Lower leg skin (tissue), 4 donors: ENCODE measurements at regions not wholly inside any gene's neighbourhood (a gene's known extent, or its start where the extent isn't known, plus 50 kb on each side); places are given as distances from the start of the nearest gene placed in this dataset.
A peak's percentile ranks its signal among the peaks of the same experiment; 100 is the strongest.

Experiments used
- DNase-seq, 2 donors: peaks; one replicate each; pipeline ENCODE4 v3.0.0-alpha.2; 2019; ENCODE audit warnings: low spot score in 2 of 2
- H3K4me3 ChIP-seq: fragments of 200-600 bp; sonication (generic); 2 replicates; pipeline ENCODE4 v1.5.1; 2017; ENCODE audit warnings: mild to moderate bottlenecking, low read depth; ENCODE audit not compliant: poor library complexity, severe bottlenecking
- CTCF ChIP-seq, 3 donors: fragments of 450-650 bp; IDR thresholded peaks; one replicate each; pipeline ENCODE4 v1.5.1; 2016; ENCODE audit warnings: antibody characterized with exemption in 3 of 3, mild to moderate bottlenecking in 3 of 3, moderate library complexity in 2 of 3
- POLR2A ChIP-seq, 2 donors: fragments of 450-650 bp; IDR thresholded peaks; one replicate each; pipeline ENCODE4 v1.6.1; 2016 to 2017; ENCODE audit warnings: antibody characterized with exemption in 2 of 2, mild to moderate bottlenecking in 1 of 2, moderate library complexity in 1 of 2
- WGBS, 2 donors: methylation state at CpG; one replicate each; pipeline ENCODE4 v1.1.5; 2018; 5-methylcytosine and 5-hydroxymethylcytosine counted together
- intact Hi-C: fragments of 100-400 bp; cut with DNase I; formaldehyde crosslinking; loops from one replicate; pipeline ENCODE4 v1.15.0; 2023; ENCODE audit warnings: low total_unique reads

GRCh38 chr15:31554261-31554660 lies 227.6 kb downstream of the KLF13 start:
- no peak overlapping the region for H3K4me3 ChIP-seq
- 26 to 40% methylated on average over 8 of the region's 8 CpGs for WGBS, 2 donors
- intact Hi-C loops: no loop called here
- DNase-seq: peak in 1 of 2 donors; percentile 41
- TF ChIP-seq POLR2A (IDR thresholded peaks at IDR 0.05): no peak
- no peak for TF ChIP-seq CTCF (IDR thresholded peaks at IDR 0.05)

- intact Hi-C loops: no loop called here
- WGBS, 2 donors: 94 to 98% methylated on average over 3 of the region's 3 CpGs
- H3K4me3 ChIP-seq: no peak overlapping the region
- TF ChIP-seq CTCF (IDR thresholded peaks at IDR 0.05) (no peak), POLR2A (IDR thresholded peaks at IDR 0.05) (no peak)
- no peak for DNase-seq
Measured at GRCh38 chr15:31555022-31555421, 228.4 kb downstream of the KLF13 start.

- H3K4me3 ChIP-seq: no peak overlapping the region
- DNase-seq: no peak
- intact Hi-C loops: no loop called here
- 89 to 91% methylated on average over 9 of the region's 9 CpGs for WGBS, 2 donors
- TF ChIP-seq POLR2A (IDR thresholded peaks at IDR 0.05) (no peak), CTCF (IDR thresholded peaks at IDR 0.05) (no peak)
Measured at GRCh38 chr15:31556494-31557150, 230.0 kb downstream of the KLF13 start.

- intact Hi-C loops: no loop called here
- 60 to 64% methylated on average over 7 of the region's 7 CpGs for WGBS, 2 donors
Measured at GRCh38 chr15:31557899-31558298, 231.3 kb downstream of the KLF13 start.

GRCh38 chr15:31558840-31559239 lies 232.2 kb downstream of the KLF13 start:
- intact Hi-C loops: no loop called here
- no peak for DNase-seq
- 50 to 54% methylated on average over 12 of the region's 12 CpGs for WGBS, 2 donors
- TF ChIP-seq POLR2A (IDR thresholded peaks at IDR 0.05): no peak
- no peak for TF ChIP-seq CTCF (IDR thresholded peaks at IDR 0.05)
- H3K4me3 ChIP-seq: no peak overlapping the region

More at GRCh38 chr15:31557899-31558298, 231.3 kb downstream of the KLF13 start:
- DNase-seq: no peak
- H3K4me3 ChIP-seq: no peak overlapping the region
- no peak for TF ChIP-seq POLR2A (IDR thresholded peaks at IDR 0.05)
- TF ChIP-seq CTCF (IDR thresholded peaks at IDR 0.05): no peak

- TF ChIP-seq CTCF (IDR thresholded peaks at IDR 0.05) (no peak), POLR2A (IDR thresholded peaks at IDR 0.05) (no peak)
- no peak overlapping the region for H3K4me3 ChIP-seq
- WGBS, 2 donors: 86 to 95% methylated on average over 3 of the region's 3 CpGs
- intact Hi-C loops: no loop called here
- DNase-seq: no peak
Measured at GRCh38 chr15:31559786-31560185, 233.2 kb downstream of the KLF13 start.
